ENCODE measurements at regions not wholly inside any gene's neighbourhood (a gene's known extent, or its start where the extent isn't known, plus 50 kb on each side); places are given as distances from the start of the nearest gene placed in this dataset.

GRCh38 chr20:50364542-50364941, 145.6 kb upstream of the PTPN1 start:
- no peak for DNase-seq

DNA sequence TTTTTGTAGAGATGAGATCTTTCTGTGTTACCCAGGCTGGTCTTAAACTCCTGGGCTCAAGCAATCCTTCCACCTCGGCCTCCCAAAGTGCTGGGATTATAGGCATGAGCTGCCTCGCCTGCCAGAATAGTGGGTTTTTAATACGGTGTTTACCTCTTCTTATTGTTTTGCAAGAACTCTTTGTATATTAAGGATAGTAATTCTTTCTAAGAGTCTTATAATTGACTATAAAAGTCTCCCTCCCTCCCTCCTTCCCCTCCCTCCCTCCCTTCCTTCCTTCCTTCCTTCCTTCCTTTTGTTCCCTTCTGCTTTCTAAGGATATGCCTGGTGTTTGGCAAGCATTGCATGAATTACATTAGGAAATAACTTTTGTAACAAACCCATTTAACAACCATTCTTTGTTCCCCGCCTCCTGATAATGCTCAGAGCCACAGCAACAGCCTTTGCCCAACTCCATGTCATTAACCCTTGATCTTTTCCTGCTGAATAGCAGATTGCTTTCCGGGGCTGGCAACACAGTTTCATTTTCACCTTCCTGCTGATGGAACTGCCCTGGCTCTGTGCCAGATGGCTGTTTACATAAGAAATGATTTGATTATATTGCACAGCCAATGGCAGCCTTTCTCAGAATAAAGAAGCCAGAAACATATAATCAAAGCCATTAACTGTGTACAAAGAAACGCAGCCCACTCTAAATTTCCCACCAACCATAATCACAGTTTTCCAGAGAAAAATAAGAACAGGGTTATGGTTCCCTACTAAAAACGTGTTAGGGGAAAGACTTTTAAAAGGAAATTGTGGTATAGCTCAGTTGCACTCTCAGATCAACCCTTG, 143.7 kb upstream of the PTPN1 start:
- DNase-seq, result peak; percentile 41

- no peak for DNase-seq
These were observed 143.0 kb upstream of the PTPN1 start for GRCh38 chr20:50367104-50367674.

DNA sequence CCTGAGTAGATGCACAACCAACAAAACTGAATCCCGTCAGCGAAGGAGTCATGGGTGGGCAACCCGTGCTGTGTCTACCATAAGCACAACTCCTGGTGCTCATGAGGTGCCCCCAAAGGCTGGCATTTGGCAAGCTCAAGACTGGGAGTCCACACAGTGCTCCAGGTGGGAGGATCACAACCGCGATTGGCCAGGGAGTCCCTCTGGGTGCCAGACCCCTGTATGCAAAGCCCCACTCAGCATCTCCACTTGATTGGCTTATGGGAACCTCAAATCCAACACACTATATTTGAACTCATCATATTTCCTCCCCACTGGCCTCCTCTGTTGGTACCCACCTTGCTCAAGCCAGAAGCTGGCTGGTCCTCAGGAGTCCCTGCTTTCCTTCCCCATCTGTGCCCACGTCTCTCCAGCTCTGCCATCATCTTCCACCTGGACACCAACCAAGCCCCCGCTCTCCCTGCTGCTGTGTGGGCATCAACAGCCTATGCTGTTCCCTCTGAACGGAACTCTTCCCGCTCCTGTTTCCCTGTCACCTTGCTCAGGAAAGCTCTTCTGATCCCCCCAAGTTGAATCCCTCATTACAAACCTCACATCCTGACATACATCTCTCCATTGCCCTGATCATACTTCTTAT, 142.3 kb upstream of the PTPN1 start:
- DNase-seq, result no peak

GRCh38 chr20:50368386-50368785, 141.8 kb upstream of the PTPN1 start:
- DNase-seq, result no peak

- DNase-seq, result no peak
These were observed 141.4 kb upstream of the PTPN1 start for GRCh38 chr20:50368813-50369224.

DNA sequence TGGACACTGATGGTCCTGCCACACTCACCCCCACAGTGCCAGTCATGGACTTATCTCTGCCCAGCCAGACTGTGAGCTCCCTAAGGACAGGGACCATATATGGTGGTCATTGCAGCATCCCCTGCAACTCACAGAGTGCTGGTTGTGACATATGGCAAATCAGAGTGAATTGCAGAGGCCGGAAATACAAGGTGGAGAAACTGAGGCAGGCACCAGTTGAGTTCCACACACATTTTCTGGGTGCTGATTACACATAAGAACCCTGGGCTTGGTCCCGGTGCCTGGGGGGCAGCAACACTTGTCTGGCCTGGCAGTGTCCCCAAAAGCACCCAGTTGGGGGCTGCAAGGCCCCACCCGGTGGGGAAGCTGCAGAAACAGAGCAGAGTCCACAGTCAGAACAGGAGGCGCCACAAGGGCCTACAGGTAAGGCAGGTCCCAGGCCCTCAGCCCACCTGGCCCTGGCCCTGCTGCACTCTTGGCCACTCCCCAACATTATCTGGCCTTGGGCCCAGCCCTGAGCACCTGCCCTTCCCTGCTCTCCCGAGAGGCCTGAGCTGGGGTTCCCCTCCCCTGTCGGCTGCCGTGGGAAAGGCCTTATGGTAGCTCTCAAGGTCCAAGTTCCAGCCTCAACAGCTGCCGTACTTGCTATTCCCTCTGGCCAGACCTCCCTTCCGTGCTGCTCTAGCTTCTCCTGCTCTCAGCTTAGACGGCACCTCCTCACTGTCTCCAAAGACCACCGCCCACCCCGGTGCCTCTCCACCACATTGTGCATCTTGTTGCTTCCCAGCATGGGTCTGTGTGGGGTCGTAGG, 140.8 kb upstream of the PTPN1 start:
- no peak for DNase-seq

GRCh38 chr20:50370036-50370566, 140.1 kb upstream of the PTPN1 start:
- DNase-seq, result no peak

DNA sequence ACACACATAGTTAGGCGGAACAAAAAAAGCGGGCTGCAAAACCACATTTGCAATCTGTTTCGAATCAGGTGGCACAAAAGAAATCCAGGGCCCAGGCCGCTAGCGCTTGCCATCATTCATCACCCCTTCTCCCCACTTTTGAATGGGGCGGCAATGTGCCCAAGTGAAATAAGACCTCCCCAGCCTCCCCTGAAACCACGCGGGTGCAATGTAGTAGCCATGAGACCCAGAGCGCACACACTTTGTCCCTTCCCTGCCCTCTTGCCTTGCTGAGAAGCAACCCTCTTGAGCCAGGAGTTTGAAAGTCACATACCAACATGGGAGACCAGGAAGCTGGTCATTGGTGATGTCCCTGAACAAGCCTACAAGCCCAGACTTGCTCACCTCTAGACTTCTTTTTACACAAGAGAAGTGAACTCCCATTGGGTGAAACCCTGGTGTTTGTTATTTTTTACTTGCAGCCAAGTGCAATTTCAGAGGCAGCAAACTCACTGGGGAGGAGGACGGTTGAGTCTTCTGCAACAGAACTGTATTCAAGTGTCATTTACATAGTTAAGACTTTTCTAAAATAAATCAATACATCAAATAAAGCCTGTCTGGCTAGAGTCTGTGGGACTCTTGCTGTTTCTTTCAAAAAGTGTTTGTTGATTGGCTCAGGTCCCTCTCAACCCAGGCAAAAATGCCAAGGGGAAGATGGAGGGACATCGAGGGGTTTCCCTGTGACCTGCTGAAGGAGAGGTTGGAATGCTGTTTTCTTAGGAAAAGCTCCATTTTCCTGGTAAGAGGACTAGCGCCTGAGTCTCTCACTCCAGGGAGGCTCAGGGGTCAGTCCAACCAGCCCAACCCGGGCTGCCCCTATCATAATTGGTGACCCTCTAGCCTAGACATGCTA, 138.1 kb upstream of the PTPN1 start:
- no peak for DNase-seq

- DNase-seq, result no peak
These were observed 137.5 kb upstream of the PTPN1 start for GRCh38 chr20:50372770-50373088.

GRCh38 chr20:50373674-50374286, 136.4 kb upstream of the PTPN1 start:
- DNase-seq, result no peak

GRCh38 chr20:50374541-50375078, 135.6 kb upstream of the PTPN1 start:
- DNase-seq, result no peak

GRCh38 chr20:50376179-50376887, 133.8 kb upstream of the PTPN1 start:
- no peak for DNase-seq

DNA sequence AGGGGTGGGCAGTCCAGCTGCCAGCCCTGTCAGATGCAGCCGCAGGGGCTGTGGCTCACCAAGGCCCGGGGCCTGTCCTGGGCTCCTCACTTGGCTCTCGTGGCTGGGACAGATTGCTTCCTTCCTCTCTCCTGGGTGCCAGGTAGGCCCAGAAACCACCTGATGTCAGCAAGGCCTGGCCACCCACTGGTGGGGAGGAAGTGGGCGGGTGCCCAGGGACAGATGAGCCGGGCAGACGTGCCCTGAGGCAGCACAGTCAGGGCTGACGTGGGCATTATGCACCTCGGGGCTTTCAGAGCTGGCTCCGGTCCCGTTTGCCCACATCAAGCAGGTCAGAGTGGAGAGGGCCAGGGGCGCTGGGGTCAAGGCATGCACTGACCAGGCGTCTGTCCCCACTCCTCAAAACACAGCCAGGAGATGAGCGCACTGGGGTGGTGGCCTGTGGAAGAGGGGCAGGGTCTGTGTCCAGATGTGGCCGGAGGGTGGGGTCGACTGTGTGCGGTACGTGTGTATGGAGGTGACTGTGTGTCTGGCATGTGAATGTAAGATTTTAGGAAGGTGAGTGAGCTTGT, 133.2 kb upstream of the PTPN1 start:
- DNase-seq, result no peak

- no peak for DNase-seq
These were observed 131.8 kb upstream of the PTPN1 start for GRCh38 chr20:50378170-50379000.

DNA sequence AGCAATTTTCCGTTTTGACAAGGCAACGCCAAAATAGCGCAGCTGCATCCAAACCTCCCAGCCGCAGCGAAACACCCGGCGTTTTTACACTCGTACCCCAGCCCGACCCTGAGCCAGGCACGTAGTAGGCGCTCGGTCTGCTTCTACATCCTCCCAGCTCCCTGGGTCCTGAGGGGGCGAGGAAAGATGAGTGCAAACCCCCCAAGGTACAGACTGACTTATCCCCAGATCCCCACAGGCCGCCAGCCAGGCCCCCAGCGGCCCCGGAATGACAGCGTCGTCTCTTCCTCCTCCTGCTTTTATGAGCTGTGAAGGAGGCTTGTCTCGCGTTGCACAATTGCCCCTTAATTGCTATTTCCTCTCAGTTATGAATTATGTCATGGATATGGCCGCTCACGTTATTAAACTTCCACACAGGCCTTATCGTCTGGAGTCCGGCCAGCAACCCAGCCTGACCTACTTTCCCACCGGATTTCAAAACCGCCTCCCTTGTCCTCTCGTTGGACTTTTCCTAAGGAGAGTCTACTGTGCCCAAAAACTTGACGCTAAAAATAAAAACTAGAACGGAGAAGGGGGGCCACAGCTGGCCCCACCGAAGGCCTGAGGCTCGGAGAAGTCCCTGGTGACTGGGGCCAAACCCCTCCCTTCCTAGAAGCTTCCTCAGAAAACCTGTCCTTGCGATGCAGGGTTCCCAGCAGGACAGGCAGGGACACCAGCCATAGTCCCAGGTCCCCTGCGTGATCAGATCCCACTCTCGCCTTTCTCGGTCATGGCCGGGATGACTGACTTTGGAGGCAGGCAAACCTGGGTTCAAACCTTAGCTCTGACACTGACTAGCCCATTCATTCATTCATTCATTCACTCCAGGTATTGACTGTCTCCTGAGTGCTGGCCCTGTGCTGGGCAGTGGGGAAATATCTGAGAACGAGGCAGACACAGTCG, 130.9 kb upstream of the PTPN1 start:
- peak; percentile 86 for DNase-seq

DNA sequence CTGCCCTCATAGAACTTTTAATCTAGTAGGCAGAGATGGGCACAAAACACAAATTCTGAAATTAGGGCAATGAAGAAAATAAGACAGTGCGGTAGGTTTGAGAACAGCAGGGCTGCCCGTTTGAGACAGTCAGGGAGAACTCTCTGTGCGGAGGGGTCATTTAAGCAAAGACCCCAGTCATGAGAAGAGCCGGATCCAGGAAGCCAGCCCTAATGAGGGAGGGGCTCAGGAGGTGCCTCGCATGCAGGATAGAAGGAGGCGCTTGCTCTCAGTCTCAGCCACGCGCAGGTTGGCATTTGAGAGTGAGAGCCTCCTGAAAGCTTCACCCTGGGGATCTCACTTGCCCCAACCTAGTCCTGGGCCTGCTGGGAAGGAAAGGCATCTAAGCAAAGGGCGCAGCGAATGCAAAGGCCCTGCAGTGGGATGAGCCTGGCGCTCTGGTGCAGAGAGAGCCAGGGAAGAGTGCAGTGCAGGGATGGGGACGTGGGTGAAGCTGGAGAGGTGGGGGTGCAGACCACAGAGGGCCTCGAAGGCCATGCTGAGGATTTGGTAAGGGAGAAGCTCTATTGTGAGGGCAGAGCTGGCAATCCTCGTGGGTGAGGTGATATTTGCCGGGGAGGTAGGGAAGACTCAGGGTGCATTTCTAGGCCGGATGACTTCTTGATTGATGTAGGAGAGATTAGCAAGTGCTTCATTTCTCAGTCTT, 130.0 kb upstream of the PTPN1 start:
- DNase-seq, result no peak

DNA sequence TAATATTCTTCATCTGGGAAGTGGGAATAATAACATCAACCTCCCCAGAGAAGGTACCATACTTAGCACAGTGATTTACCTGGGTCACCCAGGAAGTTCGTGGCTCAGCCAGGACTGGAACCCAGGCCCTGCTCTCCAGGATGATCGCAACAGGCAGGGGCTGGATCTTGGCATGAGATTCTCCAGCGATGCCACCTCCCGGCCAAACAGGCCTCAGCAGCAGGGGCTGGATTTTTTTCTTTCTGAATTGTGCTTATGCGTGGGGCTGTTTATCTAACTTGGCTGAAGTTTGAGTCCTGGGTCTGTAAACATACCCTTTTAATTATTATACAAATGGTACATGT, 129.5 kb upstream of the PTPN1 start:
- no peak for DNase-seq
